ENCODE measurements at regions not wholly inside any gene's neighbourhood (a gene's known extent, or its start where the extent isn't known, plus 50 kb on each side); places are given as distances from the start of the nearest gene placed in this dataset.

DNA sequence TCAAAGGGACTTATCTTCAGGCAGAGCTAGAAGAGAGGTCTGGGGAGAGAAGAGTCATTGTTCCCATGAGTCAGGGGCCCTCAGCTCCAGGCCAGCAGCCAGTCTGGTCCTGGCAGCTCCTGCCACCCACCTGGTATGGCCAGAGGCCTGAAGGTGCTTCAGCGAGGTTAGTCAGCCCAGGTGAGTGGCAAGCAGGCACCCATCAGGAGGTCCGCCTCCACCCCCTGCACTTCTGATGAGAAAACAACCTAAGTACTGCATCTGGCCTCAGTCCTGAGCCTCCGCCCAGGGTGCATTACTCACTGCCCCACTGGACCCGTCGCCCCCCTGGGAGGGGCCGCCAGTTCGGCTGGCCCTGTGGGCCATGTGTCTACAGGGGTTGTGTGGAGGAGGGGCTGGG, 130.2 kb downstream of the INHBB start:
- Histone ChIP-seq H3K9ac (ENCODE audit: insufficient read depth in 1 of 2, low read depth in 2 of 2, low read length in 2 of 2) (no peak overlapping the region), H4K20me1 (replicated peaks; ENCODE audit: control insufficient read depth, insufficient read depth, low read length) (0 out of 2 replicates have a peak, but pooled peaks cover 4% of the 10 kb centered on the region), H3K4me3 (no peak overlapping the region), H3K36me3 (ENCODE audit: control insufficient read depth, insufficient read depth, low read length) (no peaks in the 10 kb centered on the region), H3K79me2 (ENCODE audit: control insufficient read depth, insufficient read depth, low read length) (no peaks in the 10 kb centered on the region), H3K9me3 (replicated peaks; ENCODE audit: control insufficient read depth, insufficient read depth, low read depth, low read length) (no peaks in the 10 kb centered on the region), H3K4me1 (replicated peaks in 1 of 2; ENCODE audit: control insufficient read depth in 2 of 2, insufficient read depth in 2 of 2, low read length in 2 of 2) (peaks cover 0 to 3% of the 10 kb centered on the region in 2 experiments; a peak in 1 of 5 replicates), H3K9me1 (ENCODE audit: control insufficient read depth, insufficient read depth, low read length) (no peaks in the 10 kb centered on the region), H3K4me2 (ENCODE audit: insufficient read depth, low read length) (no peak overlapping the region), H2AFZ (ENCODE audit: low read depth, low read length) (no peak overlapping the region), H3K27me3 (ENCODE audit: control insufficient read depth in 2 of 2, insufficient read depth in 2 of 2, low read length in 2 of 2) (peaks cover 0 to 45% of the 10 kb centered on the region in 2 experiments; a peak in 2 of 5 replicates), H3K27ac (ENCODE audit: extremely low read depth, low read depth, low read length) (no peak overlapping the region)
- DNase-seq (ENCODE audit: extremely low read depth in 1 of 4, low spot score in 3 of 4): no peak
- POLR2A ChIA-PET: no interaction called here
- BruUV-seq (replicated peaks): no TSS peak
- no peak for FAIRE-seq
- 4% methylated on average over 7 of the region's 7 CpGs for WGBS (ENCODE audit: insufficient coverage, low coverage, missing lambda C conversion rate)
- in situ Hi-C loops (cut with MboI): no loop called here
- TF ChIP-seq FOSL1 (tag; conservative IDR thresholded peaks at IDR 0.05) (peak; percentile 77), THRAP3 (IDR thresholded peaks at IDR 0.05; ENCODE audit: borderline replicate concordance) (no peak)
- ATAC-seq: no peak
- intact Hi-C loops (cut with micrococcal nuclease): no loop called here
- CTCF ChIA-PET (ENCODE audit: low intra/inter-chr PET ratio): no interaction called here

DNA sequence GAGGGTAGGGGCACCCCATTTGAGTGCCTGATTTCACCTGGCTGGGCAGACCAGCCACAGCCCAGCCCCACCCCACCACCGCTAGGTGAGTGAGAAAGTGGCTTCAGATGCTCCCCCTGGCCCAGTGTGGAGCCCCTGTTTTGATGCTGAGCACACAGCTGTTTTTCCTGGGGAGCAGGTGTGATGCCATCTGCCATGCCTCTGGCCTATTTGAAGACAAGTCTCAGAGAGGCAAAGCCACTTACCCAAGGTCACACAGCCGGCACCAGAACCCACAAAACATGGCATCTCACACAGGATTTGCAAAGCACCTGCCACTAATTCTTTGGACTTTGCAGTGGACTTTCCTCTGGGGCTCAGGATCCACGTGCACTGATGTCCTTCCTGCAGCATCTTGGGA, 131.3 kb downstream of the INHBB start:
- ChIA-PET CTCF (ENCODE audit: low intra/inter-chr PET ratio) (no interaction called here), POLR2A (interaction anchor here (0.5 kb wide), 1 partner anchor 96 kb away, joined by 4 read pairs; no protein-coding TSS in a partner anchor)
- Histone ChIP-seq H3K9ac (ENCODE audit: insufficient read depth in 1 of 2, low read depth in 2 of 2, low read length in 2 of 2) (no peak overlapping the region), H3K9me3 (replicated peaks; ENCODE audit: control insufficient read depth, insufficient read depth, low read depth, low read length) (no peaks in the 10 kb centered on the region), H3K9me1 (ENCODE audit: control insufficient read depth, insufficient read depth, low read length) (no peaks in the 10 kb centered on the region), H3K27ac (ENCODE audit: extremely low read depth, low read depth, low read length) (no peak overlapping the region), H3K4me3 (no peak overlapping the region), H3K36me3 (ENCODE audit: control insufficient read depth, insufficient read depth, low read length) (no peaks in the 10 kb centered on the region), H3K4me2 (ENCODE audit: insufficient read depth, low read length) (no peak overlapping the region), H3K79me2 (ENCODE audit: control insufficient read depth, insufficient read depth, low read length) (no peaks in the 10 kb centered on the region), H3K4me1 (replicated peaks in 1 of 2; ENCODE audit: control insufficient read depth in 2 of 2, insufficient read depth in 2 of 2, low read length in 2 of 2) (peaks cover 0 to 3% of the 10 kb centered on the region in 2 experiments; a peak in 1 of 5 replicates), H4K20me1 (replicated peaks; ENCODE audit: control insufficient read depth, insufficient read depth, low read length) (0 out of 2 replicates have a peak, but pooled peaks cover 4% of the 10 kb centered on the region), H3K27me3 (ENCODE audit: control insufficient read depth in 2 of 2, insufficient read depth in 2 of 2, low read length in 2 of 2) (peaks cover 0 to 52% of the 10 kb centered on the region in 2 experiments; a peak in 3 of 5 replicates), H2AFZ (ENCODE audit: low read depth, low read length) (no peak overlapping the region)
- DNase-seq (ENCODE audit: extremely low read depth in 1 of 4, low spot score in 3 of 4): no peak
- no TSS peak for BruUV-seq (replicated peaks)
- WGBS (ENCODE audit: insufficient coverage, low coverage, missing lambda C conversion rate): 4% methylated on average over 3 of the region's 3 CpGs
- no peak for FAIRE-seq
- in situ Hi-C loops (cut with MboI): no loop called here
- intact Hi-C loops (cut with micrococcal nuclease): no loop called here
- no peak for ATAC-seq
- TF ChIP-seq TEAD1 (CRISPR knock-in tag; IDR thresholded peaks at IDR 0.05): no peak
- no peak for TF ChIP-seq PHB (CRISPR knock-in tag; IDR thresholded peaks at IDR 0.05)
- TF ChIP-seq MED1 (CRISPR knock-in tag; IDR thresholded peaks at IDR 0.05; ENCODE audit: borderline replicate concordance): no peak
- TF ChIP-seq, protein P1, sequence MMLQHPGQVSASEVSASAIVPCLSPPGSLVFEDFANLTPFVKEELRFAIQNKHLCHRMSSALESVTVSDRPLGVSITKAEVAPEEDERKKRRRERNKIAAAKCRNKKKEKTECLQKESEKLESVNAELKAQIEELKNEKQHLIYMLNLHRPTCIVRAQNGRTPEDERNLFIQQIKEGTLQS (IDR thresholded peaks at IDR 0.05): no peak
- TF ChIP-seq, protein P1 (CRISPR knock-in tag; conservative IDR thresholded peaks at IDR 0.05): no peak
- no peak for TF ChIP-seq ZFP30 (CRISPR knock-in tag; IDR thresholded peaks at IDR 0.05; ENCODE audit: borderline replicate concordance)
- TF ChIP-seq ELF1 (tag; IDR thresholded peaks at IDR 0.05): no peak
- TF ChIP-seq, protein P2, sequence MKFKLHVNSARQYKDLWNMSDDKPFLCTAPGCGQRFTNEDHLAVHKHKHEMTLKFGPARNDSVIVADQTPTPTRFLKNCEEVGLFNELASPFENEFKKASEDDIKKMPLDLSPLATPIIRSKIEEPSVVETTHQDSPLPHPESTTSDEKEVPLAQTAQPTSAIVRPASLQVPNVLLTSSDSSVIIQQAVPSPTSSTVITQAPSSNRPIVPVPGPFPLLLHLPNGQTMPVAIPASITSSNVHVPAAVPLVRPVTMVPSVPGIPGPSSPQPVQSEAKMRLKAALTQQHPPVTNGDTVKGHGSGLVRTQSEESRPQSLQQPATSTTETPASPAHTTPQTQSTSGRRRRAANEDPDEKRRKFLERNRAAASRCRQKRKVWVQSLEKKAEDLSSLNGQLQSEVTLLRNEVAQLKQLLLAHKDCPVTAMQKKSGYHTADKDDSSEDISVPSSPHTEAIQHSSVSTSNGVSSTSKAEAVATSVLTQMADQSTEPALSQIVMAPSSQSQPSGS (CRISPR knock-in tag; IDR thresholded peaks at IDR 0.05): no peak
- TF ChIP-seq NFE2L1 (tag; IDR thresholded peaks at IDR 0.05; ENCODE audit: borderline replicate concordance, low read depth): no peak
- peak; percentile 52 for TF ChIP-seq RBM25 (IDR thresholded peaks at IDR 0.05; ENCODE audit: low read depth, low read length, severe bottlenecking)
- TF ChIP-seq ZFP36 (IDR thresholded peaks at IDR 0.05; ENCODE audit: low read depth, low read length, partially characterized antibody): peak; percentile 17
- no peak for TF ChIP-seq ZNF24 (IDR thresholded peaks at IDR 0.05)
- no peak for TF ChIP-seq TEAD2 (tag; IDR thresholded peaks at IDR 0.05)
- TF ChIP-seq ERF (CRISPR knock-in tag; IDR thresholded peaks at IDR 0.05): no peak
